ENCODE measurements at regions not wholly inside any gene's neighbourhood (a gene's known extent, or its start where the extent isn't known, plus 50 kb on each side); places are given as distances from the start of the nearest gene placed in this dataset.

GRCh38 chr4:123183308-123183707 lies 213.3 kb upstream of the SPRY1 start:
- TF ChIP-seq POLR2AphosphoS5 (IDR thresholded peaks at IDR 0.05) (no peak), CTCF (IDR thresholded peaks at IDR 0.05) (no peak)
